HTR-8/SVneo (cell line): ENCODE measurements at regions not wholly inside any gene's neighbourhood (a gene's known extent, or its start where the extent isn't known, plus 50 kb on each side); places are given as distances from the start of the nearest gene placed in this dataset.
"Not testable (repeated sequence)": the region's sequence is repeated elsewhere in the genome, so short reads cannot be mapped to it uniquely, and the experiment has no call there.

Experiments used
- DNase-seq: peaks from one replicate; pipeline ENCODE4 v3.0.0; 2011; ENCODE audit warnings: low spot score, mixed read lengths; ENCODE audit not compliant: insufficient read length
- FAIRE-seq: peaks from 2 replicates; lab custom pipeline; 2011; peaks lifted over from hg19 to GRCh38; lab: Jason Lieb, UNC

DNA sequence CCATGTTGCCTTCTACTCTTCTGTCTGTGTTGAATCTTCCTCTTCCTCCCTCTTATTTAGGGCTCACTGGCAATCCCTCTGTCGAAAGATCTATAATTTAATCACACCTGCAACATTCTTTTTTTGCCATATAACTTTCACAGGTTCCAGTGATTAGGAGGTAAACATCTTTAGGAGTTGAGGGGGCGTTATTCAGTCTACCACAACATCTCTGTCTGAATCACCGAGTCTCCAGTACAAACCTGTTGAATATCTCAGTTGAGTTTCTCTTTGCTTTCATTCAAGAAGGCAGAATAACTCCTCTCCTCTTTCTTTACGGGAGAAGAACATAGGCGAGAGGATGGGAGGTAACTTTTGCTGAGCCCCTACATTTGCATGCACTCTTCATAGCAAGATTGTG is 101.9 kb upstream of the CDC42BPA start:
- no peak for FAIRE-seq
- DNase-seq: no peak

DNA sequence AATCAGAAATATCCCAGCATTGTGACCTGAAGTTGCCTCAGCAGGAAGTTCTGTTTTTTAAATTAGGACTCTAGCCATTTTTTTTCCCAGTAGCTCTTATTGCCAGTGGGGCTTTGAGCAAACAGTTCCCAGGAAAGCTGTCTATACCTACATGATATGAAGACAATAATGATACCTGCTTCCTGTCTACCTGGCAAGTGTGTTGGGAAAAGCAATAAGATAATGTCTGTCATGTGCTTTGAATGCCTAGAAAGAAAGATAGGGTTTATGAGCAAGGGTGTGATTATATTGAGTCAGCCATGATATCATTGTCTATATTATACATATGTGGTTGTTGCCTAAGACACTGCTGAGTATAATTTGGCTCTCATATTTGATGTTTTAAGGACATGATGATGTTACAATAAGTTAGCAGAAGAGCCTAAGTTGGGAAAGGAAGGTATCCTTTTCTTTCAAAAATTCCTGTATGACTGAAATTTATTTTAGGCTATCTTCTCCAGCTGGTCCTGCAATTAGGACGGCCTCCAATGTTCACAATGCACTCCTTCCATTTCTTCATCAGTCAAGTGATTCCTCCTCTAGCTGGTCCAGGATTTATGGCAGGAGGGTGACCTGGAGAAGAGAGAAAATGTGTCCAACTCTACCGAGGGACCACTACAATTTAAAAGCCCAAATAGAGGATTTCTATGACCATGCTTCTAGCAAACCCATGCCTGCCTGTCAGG is 99.6 kb upstream of the CDC42BPA start:
- DNase-seq (no peak), FAIRE-seq (no peak)

DNA sequence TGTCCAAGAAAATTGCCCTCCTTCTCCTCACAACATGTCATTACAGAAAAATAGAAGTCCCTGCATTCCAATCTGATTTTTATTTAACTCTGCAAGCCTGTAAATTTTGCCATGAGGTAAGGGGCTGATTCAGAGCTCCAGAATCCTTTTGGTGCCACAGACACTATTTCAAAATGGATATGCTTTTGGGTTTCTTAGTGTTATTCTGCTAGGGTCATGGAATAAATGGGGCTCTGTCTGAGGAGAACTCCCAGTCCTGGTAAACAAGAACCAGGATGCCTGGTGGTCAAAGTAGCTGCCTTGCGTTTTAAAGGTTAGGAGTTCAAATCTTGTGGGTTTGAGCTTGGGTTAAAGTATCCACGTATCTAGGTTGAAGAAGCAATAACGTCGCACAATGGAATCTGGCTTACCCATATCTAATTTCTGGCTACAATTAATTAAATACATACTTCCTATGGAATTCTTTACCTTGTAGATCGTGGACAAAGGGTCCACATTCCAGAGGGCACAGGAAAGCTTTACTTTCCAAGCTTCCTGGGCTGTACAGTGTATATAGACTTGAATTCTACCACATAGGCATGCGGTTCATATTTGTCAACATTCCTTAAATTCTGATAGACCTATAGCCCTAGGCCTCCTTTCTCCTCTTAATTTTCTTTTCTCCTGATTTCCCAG is 98.0 kb upstream of the CDC42BPA start:
- no peak for FAIRE-seq
- no peak for DNase-seq

DNA sequence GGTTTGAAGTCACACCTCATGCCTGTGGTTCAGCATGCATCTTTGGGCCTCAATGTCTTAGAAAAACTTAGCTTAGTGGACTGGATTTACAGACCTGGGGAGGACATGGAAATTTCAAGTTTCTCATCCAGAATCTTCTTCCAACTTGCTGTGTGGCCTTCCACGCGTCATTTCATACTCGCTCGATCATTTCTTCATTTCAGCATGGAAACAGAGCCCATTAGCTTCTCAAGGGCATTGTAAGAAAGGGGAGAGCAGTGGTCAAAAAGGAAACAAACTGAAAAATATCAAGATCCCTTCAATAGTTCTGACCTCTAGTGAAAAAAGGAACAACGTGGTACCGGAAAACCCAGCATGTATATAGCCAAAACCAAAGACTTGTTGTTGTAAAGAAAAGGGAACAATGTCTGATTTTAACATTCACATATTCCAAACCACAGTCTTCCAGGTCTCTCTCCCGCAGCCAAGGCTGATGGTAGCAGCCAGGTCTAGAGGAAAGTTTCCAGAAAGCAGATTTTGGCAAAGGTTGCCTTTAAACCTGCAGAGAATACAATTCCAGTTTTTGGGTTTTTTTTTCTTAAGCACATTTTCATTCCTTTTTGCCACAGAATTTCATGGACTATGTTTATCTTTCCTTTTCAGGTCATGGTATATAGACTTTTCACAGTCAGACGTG is 97.0 kb upstream of the CDC42BPA start:
- FAIRE-seq (no peak), DNase-seq (no peak)

DNA sequence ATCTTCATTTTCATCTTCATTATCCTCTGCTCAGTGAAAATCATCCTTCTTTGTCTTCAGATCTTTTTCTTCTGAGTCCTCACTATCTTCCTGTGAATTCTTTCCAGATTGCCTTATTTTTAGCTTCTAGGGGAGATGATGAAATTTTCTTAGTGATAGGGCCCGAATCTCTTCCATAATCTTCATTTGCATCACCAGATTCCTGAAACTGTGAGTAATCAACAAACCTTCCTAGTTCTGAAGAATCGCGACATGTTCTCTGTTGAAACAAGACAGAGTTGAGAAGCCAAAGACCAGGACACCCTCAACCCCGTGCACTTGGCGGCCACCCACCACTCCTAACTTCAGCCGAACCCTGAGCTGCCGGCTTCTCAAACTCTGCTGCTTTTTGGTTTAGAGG is 92.8 kb upstream of the CDC42BPA start:
- DNase-seq (no peak), FAIRE-seq (no peak)

DNA sequence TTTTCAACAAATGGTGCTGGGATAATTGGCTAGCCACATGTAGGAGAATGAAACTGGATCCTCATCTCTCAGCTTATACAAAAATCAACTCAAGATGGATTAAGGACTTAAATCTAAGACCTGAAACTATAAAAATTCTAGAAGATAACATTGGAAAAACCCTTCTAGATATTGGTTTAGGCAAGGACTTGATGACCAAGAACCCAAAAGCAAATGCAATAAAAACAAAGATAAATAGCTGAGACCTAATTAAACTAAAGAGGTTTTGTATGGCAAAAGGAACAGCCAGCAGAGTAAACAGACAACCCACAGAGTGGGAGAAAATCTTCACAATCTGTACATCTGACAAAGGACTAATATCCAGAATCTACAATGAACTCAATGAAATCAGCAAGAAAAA is 88.0 kb upstream of the CDC42BPA start:
- not testable (repeated sequence) for FAIRE-seq, DNase-seq

DNA sequence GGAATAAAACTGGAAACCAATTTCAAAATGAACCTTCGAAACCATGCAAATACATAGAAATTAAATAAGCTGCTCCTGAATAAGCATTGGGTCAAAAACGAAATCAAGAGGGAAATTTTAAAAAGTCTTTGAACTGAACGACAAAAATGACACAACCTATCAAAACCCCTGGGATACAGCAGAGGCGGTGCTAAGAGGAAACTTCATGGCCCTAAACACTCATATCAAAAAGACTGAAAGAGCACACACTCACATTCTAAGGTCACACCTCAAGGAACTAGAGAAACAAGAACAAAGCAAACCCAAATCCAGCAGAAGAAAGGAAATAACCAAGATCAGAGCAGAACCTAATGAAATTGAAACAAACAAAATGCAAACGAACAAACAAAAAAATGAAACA is 85.2 kb upstream of the CDC42BPA start:
- FAIRE-seq: no peak
- no peak for DNase-seq

DNA sequence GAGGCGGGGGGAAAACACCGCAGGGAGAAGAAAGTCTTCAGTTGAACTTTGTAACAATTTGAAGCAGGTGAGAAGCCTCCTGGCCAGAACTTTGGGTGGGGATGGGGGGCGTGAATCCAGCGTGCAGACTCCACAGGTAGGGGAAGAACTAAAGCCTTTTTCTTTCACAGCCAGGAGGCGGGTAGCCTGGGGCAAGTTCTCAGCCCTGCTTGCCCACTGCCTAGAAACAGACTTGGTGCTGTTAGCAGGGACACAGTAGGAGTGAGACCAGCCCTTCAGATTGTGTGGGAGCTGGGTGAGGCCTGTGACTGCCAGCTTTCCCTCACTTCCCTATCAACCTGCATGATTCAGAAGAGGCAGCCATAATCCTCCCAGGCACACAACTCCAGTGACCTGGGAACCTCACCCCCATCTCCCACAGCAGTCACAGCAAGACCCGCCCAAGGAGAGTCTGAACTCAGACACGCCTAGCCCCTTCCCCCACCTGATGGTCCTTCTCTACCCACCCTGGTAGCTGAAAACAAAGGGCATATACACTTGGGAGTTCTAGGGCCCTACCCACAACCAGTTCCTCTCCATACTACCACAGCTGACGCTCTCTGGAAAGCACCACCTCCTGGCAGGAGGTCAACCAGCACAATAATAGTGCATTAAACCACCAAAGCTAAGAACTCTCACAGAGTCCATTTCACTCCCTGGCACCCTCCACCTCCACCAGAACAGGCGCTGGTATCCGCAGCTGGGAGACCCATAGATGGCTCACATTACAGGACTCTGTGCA is 83.5 kb upstream of the CDC42BPA start:
- FAIRE-seq: no peak
- DNase-seq: no peak

DNA sequence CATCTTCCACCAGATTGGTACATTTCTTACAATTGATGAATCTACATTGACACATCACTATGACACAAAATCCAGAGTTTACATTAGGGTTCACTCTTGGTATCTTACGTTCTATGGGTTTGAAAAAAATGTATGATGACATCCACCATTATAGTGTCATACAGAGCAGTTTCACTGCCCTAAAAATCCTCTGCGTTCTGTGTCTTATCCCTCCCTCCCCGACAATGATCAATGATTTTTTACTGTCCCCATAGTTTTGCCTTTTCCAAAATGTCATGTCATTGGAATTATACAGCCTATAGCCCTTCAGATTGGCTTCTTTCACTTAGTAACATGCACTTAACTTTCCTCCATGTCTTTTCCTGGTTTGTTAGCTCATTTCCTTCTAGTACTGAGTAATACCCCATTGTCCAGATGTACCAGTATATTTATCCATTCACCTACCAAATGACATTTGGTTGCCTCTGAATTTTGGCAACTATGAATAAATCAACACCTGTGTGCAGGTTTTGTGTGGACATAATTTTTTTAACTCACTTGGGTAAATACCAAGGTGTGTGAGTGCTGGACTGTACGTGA is 80.9 kb upstream of the CDC42BPA start:
- FAIRE-seq (no peak), DNase-seq (no peak)

DNA sequence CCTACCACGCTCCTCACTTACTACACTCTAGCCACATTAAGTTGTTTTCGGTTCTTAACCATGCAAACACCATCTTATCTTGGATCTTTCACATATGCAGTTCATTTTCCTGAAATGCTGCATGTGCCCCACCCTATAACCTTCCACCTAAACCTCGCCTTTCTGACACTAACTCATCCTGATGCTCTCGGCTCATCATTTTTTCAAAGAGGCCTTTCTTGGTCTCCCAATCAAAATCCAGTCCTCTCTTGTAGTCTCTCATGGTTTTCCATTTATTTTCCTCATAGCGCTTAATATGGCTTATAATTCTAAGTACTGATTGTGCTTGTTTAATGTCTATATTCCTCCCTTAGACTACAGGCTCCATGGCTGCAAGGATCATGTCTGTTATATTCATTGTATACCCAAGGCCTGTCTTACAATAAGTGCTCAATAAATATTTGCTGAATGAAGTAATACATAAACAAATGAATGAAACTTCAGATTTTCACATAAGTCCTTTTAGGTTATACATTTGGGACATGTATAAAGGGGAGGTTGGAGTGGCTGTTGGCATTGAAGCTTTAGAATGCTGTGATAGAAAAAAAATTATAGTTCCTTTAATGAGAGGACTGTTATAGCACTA is 79.2 kb upstream of the CDC42BPA start:
- FAIRE-seq (no peak), DNase-seq (no peak)

DNA sequence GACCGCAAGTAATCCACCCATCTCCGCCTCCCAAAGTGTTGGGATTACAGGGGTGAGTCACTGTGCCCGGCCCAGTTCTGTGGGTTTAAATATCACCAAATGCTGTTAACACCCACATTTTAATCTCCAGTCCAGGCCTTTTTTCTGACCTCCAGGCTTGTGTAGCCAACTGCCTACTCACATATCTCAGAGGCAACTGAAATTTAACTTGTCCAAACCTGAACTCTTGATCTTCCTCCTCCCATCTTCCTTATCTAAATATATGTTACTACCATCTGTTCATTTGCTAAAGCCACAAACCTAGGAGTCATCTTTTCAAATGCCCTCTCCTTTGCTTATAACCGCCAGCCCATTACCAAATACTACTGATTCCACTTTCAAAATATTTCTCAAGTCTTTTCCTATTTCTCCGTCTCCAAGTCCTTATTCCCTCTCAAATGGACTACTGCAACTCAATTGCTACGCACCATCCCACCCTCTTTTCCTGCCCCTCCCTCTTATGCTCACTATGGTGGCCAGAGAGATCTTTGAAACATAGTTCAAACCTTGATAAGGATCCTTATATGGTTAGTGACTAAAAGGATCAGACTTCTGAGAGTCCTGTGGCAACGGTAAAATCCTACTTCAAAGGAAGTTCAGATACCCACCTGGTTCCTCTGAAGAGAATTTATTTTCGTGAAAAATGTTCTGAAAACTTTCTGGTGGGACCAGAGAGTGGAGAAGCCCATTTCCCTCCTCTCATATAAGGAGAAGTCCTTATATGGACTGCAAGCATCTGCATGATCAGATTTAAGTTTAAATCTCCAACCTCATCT is 78.5 kb upstream of the CDC42BPA start:
- DNase-seq (no peak), FAIRE-seq (no peak)

DNA sequence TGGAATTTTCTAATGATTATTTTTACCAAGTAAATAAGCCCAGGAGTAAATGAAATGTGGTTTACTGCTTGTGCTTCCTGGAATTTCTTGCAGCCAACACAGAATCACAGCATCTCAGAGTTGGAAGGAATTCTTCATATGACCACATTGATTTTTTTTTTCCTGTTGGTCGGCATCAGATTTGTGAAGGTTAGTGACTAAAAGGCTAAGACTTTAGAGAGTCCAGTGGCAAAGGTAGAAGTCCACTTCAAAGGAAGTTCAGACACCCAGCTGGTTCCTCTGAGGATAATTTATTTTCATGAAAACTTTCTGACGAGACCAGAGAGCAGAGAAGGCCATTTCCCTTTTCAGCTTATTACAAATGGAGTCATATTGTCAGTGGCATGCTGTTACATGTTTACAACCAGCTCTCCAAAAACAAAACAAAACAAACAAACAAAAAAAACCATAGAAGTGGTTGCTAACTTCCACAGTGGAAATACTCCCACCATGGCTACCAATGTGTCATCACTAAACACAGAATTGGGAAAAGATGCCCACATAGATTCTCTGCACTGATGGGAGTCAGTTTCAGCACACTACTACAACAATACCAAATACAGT is 77.2 kb upstream of the CDC42BPA start:
- FAIRE-seq (no peak), DNase-seq (no peak)

DNA sequence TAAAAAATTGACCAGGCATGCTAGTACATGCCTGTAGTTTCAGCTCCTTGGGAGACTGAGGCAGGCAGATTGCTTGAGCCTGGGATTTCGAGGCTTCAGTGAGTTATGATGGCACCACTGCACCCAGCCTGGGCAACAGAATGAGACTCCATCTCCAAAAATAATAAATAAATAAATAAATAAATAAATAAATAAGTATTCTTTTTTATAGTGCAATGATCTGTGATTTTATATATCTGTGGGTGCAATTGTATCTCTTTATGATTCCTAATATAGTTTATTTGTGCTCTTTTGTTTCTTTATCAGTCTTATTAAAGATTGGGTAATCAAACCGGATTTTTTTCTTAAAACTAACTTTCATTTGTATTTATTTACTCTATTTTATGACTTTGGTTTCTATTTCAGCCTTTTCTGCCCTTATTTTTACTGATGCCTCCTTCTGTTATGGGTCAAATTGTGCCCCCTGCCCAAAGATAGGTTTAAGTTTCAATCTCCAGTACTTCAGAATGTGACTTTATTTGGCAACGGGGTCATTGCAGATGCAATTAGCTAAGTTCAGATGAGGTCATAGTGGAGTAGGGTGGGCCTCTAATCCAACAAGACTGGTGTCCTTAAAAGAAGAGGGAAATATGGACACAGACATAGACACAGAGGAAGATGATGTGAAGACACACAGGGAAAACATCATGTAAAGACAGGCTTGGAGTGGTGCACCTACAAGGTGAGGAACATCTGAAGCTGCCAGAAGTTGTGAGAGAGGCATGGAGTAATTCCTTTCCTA is 74.9 kb upstream of the CDC42BPA start:
- DNase-seq: no peak
- no peak for FAIRE-seq

DNA sequence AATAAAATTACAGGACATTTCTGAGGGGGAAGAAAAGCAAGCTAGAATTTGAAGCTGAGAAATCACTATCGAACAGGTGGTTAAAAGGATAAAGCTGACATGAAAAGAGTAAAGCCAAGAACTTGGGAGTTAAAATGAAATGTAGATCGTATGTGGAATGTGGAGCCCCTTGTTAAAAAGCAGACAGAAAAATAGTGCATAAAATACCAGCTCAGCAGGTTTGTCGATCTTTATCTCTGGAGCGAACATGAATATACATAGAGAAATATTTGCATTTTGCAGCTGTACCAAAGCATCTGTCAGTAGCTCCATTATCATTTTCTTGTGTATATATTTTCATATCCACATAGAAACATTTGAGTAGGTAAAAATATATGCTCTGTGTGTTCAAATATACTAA is 73.6 kb upstream of the CDC42BPA start:
- no peak for DNase-seq
- no peak for FAIRE-seq

DNA sequence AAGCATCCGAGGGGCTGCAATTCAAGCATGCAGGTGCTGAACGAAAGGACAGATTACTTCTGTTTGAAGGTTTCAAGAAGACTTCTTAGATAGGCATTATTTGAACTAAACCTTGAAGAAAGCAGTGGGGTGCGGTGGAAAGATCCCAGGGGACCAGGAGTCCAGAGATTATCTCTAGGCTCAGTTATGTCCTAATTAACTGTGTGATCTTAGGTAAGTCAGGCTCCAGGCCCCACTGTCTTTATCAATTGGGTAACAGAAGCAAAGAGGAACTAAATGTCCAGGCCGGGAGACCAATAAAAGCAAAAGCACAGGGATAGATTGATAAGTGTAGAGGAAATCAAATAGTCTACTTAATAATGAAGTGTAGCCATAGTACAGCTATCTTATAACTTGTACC is 72.9 kb upstream of the CDC42BPA start:
- DNase-seq: no peak

DNA sequence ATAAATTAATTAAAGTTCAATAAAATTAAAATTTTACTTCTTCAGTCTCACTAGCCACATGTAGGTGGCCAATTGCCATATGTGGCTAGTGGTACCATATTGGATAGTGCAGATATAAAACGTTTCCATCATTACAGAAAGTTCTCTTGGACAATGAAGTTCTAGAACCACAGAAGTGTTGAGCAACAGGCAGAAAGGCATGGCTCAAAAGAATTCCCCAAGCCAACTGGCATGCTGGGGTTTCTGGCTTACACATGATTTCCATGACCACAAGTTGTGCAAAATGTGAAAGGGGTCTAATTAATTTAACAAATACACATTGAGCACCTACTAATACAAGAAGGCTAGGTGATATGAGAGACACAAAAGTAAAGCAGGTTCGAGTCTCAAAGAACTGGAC is 72.2 kb upstream of the CDC42BPA start:
- no peak for FAIRE-seq
- DNase-seq: no peak

More for the DNA sequence above, 72.9 kb upstream of the CDC42BPA start:
- FAIRE-seq: no peak

DNA sequence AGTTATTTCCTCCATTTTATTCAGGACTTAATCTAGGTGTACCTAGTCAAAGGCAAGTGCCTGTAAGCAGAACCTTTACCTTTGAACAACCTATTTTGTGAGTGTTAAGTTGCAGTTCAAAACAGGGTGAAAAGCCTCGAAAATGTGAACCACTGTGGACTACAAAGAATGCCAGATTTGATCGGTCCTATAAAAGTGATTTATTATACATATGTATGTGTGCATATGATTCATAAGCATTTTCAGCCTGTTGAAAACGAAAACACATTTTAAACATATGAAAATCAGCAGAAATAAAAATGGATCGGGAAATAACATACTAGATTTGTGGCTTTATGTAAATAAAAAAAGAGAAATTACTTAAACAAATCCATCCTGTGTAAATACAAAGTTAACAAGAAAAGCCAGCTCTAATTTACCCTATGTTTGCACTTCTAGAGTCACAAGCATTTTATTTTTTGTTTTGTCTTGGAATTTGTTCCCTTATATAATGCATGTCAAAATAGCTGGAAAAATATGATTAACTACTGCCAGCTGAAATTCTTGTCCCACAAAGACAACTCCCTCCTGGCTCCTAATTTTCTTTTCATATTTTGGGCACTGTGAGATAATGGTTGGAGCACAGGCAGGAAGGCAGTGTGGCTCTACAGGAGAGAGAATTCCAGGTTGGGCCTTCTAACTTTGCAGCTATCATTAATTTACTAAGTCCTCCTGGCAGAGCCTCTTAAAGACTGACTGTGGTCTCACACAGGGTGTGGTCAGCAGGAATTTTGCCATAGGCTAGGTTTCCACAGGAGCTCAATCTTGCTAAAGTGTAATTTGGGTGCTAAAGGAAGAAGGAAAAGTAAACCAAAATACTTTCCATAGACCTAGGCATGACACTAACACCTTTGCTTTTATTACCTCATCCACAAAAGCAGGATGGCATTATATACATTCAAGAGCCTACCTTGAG is 70.2 kb upstream of the CDC42BPA start:
- DNase-seq: no peak
- no peak for FAIRE-seq
